ENCODE measurements at regions not wholly inside any gene's neighbourhood (a gene's known extent, or its start where the extent isn't known, plus 50 kb on each side); places are given as distances from the start of the nearest gene placed in this dataset.

GRCh38 chr10:112875476-112876267 is 74.4 kb upstream of the TCF7L2 start:
- H2AK5ac ChIP-seq (ENCODE audit: low read length): no peak overlapping the region

GRCh38 chr10:112880633-112881530 is 69.2 kb upstream of the TCF7L2 start:
- no peak overlapping the region for H3K4me2 ChIP-seq (ENCODE audit: low read length)
- DNase-seq: no peak
- no peak overlapping the region for H2BK12ac ChIP-seq (ENCODE audit: low read length)
- H2AK5ac ChIP-seq (ENCODE audit: low read length): no peak overlapping the region
- H3K27ac ChIP-seq (ENCODE audit: low read depth, low read length): no peak overlapping the region
- no CpG with 5 or more reads among the region's 5 CpGs for WGBS (ENCODE audit: extremely low coverage, insufficient coverage, insufficient read length)
- H2BK5ac ChIP-seq (ENCODE audit: low read depth, low read length, poor library complexity): no peak overlapping the region
- no peaks in the 10 kb centered on the region for H3K79me2 ChIP-seq (ENCODE audit: control insufficient read depth, insufficient read depth, low read length, poor library complexity)
- H3K9me3 ChIP-seq (ENCODE audit: insufficient read depth, low read depth, low read length): no peaks in the 10 kb centered on the region
- no peak overlapping the region for H2AFZ ChIP-seq (ENCODE audit: insufficient read depth, low read length, poor library complexity)
- no peaks in the 10 kb centered on the region for H3K4me1 ChIP-seq (ENCODE audit: control insufficient read depth in 1 of 2, insufficient read depth in 2 of 2, low read length in 2 of 2)
- H3K79me1 ChIP-seq (ENCODE audit: low read length): no peaks in the 10 kb centered on the region
- H3K9ac ChIP-seq (ENCODE audit: low read length): no peak overlapping the region
- no peak overlapping the region for H4K12ac ChIP-seq (ENCODE audit: low read depth, low read length)
- no peak overlapping the region for H4K8ac ChIP-seq (ENCODE audit: low read depth, low read length)
- no peaks in the 10 kb centered on the region for H3K36me3 ChIP-seq (ENCODE audit: control insufficient read depth in 1 of 2, insufficient read depth in 2 of 2, low read length in 2 of 2)
- no peak overlapping the region for H2BK120ac ChIP-seq (ENCODE audit: insufficient read depth, low read length, poor library complexity)
- H3K27me3 ChIP-seq (ENCODE audit: insufficient read depth, low read length): no peaks in the 10 kb centered on the region
- H4K91ac ChIP-seq (ENCODE audit: low read depth, low read length): no peak overlapping the region
- H3K4me3 ChIP-seq (ENCODE audit: low read depth, low read length): no peak overlapping the region
- no peak overlapping the region for H3K18ac ChIP-seq (ENCODE audit: low read length)
- no peak overlapping the region for H3K4ac ChIP-seq (ENCODE audit: low read depth, low read length)
- H3K23ac ChIP-seq (ENCODE audit: low read length): no peak overlapping the region
- H3K14ac ChIP-seq (ENCODE audit: low read length): no peak overlapping the region

More at GRCh38 chr10:112875476-112876267, 74.4 kb upstream of the TCF7L2 start:
- H3K4ac ChIP-seq (ENCODE audit: low read depth, low read length): no peak overlapping the region
- H3K4me1 ChIP-seq (ENCODE audit: control insufficient read depth in 1 of 2, insufficient read depth in 2 of 2, low read length in 2 of 2): no peaks in the 10 kb centered on the region
- no peaks in the 10 kb centered on the region for H3K27me3 ChIP-seq (ENCODE audit: insufficient read depth, low read length)
- H3K23ac ChIP-seq (ENCODE audit: low read length): no peak overlapping the region
- DNase-seq: peak; percentile 16 to 45
- no peak overlapping the region for H3K9ac ChIP-seq (ENCODE audit: low read length)
- no peak overlapping the region for H2BK120ac ChIP-seq (ENCODE audit: insufficient read depth, low read length, poor library complexity)
- no peak overlapping the region for H3K4me3 ChIP-seq (ENCODE audit: low read depth, low read length)
- H3K9me3 ChIP-seq (ENCODE audit: insufficient read depth, low read depth, low read length): peaks cover 1% of the 10 kb centered on the region
- no peak overlapping the region for H2BK5ac ChIP-seq (ENCODE audit: low read depth, low read length, poor library complexity)
- H2BK12ac ChIP-seq (ENCODE audit: low read length): no peak overlapping the region
- no peak overlapping the region for H3K27ac ChIP-seq (ENCODE audit: low read depth, low read length)
- H3K14ac ChIP-seq (ENCODE audit: low read length): no peak overlapping the region
- no peak overlapping the region for H3K4me2 ChIP-seq (ENCODE audit: low read length)
- H2AFZ ChIP-seq (ENCODE audit: insufficient read depth, low read length, poor library complexity): no peak overlapping the region
- no peaks in the 10 kb centered on the region for H3K79me2 ChIP-seq (ENCODE audit: control insufficient read depth, insufficient read depth, low read length, poor library complexity)
- no CpG with 5 or more reads among the region's 5 CpGs for WGBS (ENCODE audit: extremely low coverage, insufficient coverage, insufficient read length)
- no peak overlapping the region for H4K91ac ChIP-seq (ENCODE audit: low read depth, low read length)
- no peak overlapping the region for H4K12ac ChIP-seq (ENCODE audit: low read depth, low read length)
- H3K18ac ChIP-seq (ENCODE audit: low read length): no peak overlapping the region
- no peaks in the 10 kb centered on the region for H3K36me3 ChIP-seq (ENCODE audit: control insufficient read depth in 1 of 2, insufficient read depth in 2 of 2, low read length in 2 of 2)
- no peaks in the 10 kb centered on the region for H3K79me1 ChIP-seq (ENCODE audit: low read length)
- H4K8ac ChIP-seq (ENCODE audit: low read depth, low read length): no peak overlapping the region

- H2BK12ac ChIP-seq (ENCODE audit: low read length): no peak overlapping the region
- H2BK120ac ChIP-seq (ENCODE audit: insufficient read depth, low read length, poor library complexity): no peak overlapping the region
- H3K9ac ChIP-seq (ENCODE audit: low read length): no peak overlapping the region
- no peaks in the 10 kb centered on the region for H3K79me1 ChIP-seq (ENCODE audit: low read length)
- no peak overlapping the region for H3K23ac ChIP-seq (ENCODE audit: low read length)
- H4K91ac ChIP-seq (ENCODE audit: low read depth, low read length): no peak overlapping the region
- no peaks in the 10 kb centered on the region for H3K79me2 ChIP-seq (ENCODE audit: control insufficient read depth, insufficient read depth, low read length, poor library complexity)
- H2BK5ac ChIP-seq (ENCODE audit: low read depth, low read length, poor library complexity): no peak overlapping the region
- H3K4me2 ChIP-seq (ENCODE audit: low read length): no peak overlapping the region
- H3K27ac ChIP-seq (ENCODE audit: low read depth, low read length): no peak overlapping the region
- no peak overlapping the region for H2AK5ac ChIP-seq (ENCODE audit: low read length)
- H3K4me1 ChIP-seq (ENCODE audit: control insufficient read depth in 1 of 2, insufficient read depth in 2 of 2, low read length in 2 of 2): no peaks in the 10 kb centered on the region
- H3K4ac ChIP-seq (ENCODE audit: low read depth, low read length): no peak overlapping the region
- H4K12ac ChIP-seq (ENCODE audit: low read depth, low read length): no peak overlapping the region
- no peak overlapping the region for H2AFZ ChIP-seq (ENCODE audit: insufficient read depth, low read length, poor library complexity)
- H3K4me3 ChIP-seq (ENCODE audit: low read depth, low read length): no peak overlapping the region
- no peaks in the 10 kb centered on the region for H3K27me3 ChIP-seq (ENCODE audit: insufficient read depth, low read length)
- no peak overlapping the region for H3K14ac ChIP-seq (ENCODE audit: low read length)
- H3K36me3 ChIP-seq (ENCODE audit: control insufficient read depth in 1 of 2, insufficient read depth in 2 of 2, low read length in 2 of 2): no peaks in the 10 kb centered on the region
- WGBS (ENCODE audit: extremely low coverage, insufficient coverage, insufficient read length): no CpG with 5 or more reads among the region's 5 CpGs
- H3K9me3 ChIP-seq (ENCODE audit: insufficient read depth, low read depth, low read length): no peaks in the 10 kb centered on the region
- no peak overlapping the region for H3K18ac ChIP-seq (ENCODE audit: low read length)
- H4K8ac ChIP-seq (ENCODE audit: low read depth, low read length): no peak overlapping the region
- DNase-seq: no peak
Measured at GRCh38 chr10:112883360-112884178, 66.5 kb upstream of the TCF7L2 start.

DNA sequence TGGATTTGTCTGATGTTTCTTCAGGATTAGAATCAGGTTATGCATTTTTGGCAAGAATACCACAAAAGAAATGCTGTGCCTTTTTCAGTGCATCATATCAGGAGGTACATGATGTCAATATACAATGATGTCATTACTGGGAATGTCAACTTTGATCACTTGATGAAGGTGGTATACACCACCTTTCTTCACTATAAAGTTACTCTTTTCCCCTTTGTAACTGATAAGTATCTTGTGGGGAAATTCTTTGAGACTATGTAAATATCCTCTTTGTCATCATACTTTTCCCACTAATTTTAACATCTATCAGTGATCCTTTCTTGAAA is 65.9 kb upstream of the TCF7L2 start:
- DNase-seq: no peak

More for the DNA sequence above, 65.9 kb upstream of the TCF7L2 start:
- Histone ChIP-seq H2AFZ (ENCODE audit: insufficient read depth, low read length, poor library complexity) (no peak overlapping the region), H3K4ac (ENCODE audit: low read depth, low read length) (no peak overlapping the region), H3K9ac (ENCODE audit: low read length) (no peak overlapping the region), H3K4me1 (ENCODE audit: control insufficient read depth in 1 of 2, insufficient read depth in 2 of 2, low read length in 2 of 2) (no peaks in the 10 kb centered on the region), H3K4me3 (ENCODE audit: low read depth, low read length) (no peak overlapping the region), H3K4me2 (ENCODE audit: low read length) (no peak overlapping the region), H3K27me3 (ENCODE audit: insufficient read depth, low read length) (no peaks in the 10 kb centered on the region), H4K12ac (ENCODE audit: low read depth, low read length) (no peak overlapping the region), H3K79me1 (ENCODE audit: low read length) (no peaks in the 10 kb centered on the region), H4K91ac (ENCODE audit: low read depth, low read length) (no peak overlapping the region), H2AK5ac (ENCODE audit: low read length) (no peak overlapping the region), H3K18ac (ENCODE audit: low read length) (no peak overlapping the region), H2BK120ac (ENCODE audit: insufficient read depth, low read length, poor library complexity) (no peak overlapping the region), H4K8ac (ENCODE audit: low read depth, low read length) (no peak overlapping the region), H3K9me3 (ENCODE audit: insufficient read depth, low read depth, low read length) (no peaks in the 10 kb centered on the region), H3K23ac (ENCODE audit: low read length) (no peak overlapping the region), H3K27ac (ENCODE audit: low read depth, low read length) (no peak overlapping the region), H3K36me3 (ENCODE audit: control insufficient read depth in 1 of 2, insufficient read depth in 2 of 2, low read length in 2 of 2) (no peaks in the 10 kb centered on the region), H2BK12ac (ENCODE audit: low read length) (no peak overlapping the region), H2BK5ac (ENCODE audit: low read depth, low read length, poor library complexity) (no peak overlapping the region), H3K14ac (ENCODE audit: low read length) (no peak overlapping the region), H3K79me2 (ENCODE audit: control insufficient read depth, insufficient read depth, low read length, poor library complexity) (no peaks in the 10 kb centered on the region)
